NCI-H1417 treated with DMSO at 0.1 percent for 48 hours (cell line): ENCODE measurements at regions not wholly inside any gene's neighbourhood (a gene's known extent, or its start where the extent isn't known, plus 50 kb on each side); places are given as distances from the start of the nearest gene placed in this dataset.

Experiments used
- DNase-seq: peaks from one replicate; lab custom pipeline; 2025; lab: John Stamatoyannopoulos, UW

- no peak for DNase-seq
Observed at GRCh38 chr12:93177208-93178153, 200.2 kb upstream of the NUDT4 start.

DNA sequence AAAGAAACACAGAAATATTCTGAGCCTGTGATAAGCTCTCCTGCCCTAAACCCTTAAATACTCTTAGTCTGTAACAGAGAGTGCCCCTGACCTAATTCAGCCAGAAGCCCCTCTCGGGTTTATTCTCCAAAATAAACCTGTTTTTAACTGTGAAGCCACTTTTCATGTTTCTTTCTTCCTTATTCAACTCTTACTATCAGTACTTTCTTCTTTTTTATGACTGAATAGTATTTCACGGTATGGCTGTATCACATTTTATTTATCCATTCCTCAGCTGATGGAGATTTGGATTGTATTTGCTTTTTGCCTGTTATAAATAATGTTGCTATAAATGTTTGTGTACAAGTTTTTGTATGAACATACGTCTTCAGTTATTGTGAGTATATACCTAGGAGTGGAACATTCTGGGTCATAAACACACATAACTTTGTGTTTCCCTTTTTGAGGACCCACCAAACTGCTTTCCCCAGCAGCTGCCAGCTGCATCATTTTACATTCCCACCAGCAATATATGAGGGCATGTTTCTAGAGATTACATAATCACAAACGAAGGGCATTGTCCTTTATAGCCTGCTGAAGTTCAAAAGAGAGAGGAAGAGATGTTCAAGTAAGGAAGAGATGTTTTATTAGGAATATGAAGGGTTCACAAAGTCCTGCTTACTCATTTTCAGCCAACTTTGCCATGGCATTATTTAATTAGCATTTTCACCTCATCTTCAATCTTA lies 199.4 kb upstream of the NUDT4 start:
- no peak for DNase-seq

DNA sequence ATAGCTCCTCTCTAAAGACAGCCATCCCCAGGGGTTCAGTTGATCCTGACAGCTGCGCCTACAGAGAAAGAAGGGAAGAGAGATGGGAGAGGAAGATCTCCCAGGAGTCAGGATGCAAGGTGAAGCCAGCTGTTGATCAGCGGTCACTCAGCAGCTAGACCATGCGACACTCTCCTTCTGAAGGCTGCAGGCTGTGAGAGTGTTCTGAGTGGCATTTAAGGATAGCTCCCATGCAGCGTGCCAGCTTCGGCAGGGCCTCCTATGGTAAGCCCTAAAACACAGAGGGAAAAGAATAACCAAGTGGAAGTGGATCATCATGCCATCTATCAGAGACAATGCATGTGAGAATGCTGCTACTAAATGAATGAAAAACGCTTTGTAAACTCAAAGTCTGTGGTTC lies 197.9 kb upstream of the NUDT4 start:
- DNase-seq = no peak

- no peak for DNase-seq
Observed at GRCh38 chr12:93180566-93180965, 197.2 kb upstream of the NUDT4 start.

DNA sequence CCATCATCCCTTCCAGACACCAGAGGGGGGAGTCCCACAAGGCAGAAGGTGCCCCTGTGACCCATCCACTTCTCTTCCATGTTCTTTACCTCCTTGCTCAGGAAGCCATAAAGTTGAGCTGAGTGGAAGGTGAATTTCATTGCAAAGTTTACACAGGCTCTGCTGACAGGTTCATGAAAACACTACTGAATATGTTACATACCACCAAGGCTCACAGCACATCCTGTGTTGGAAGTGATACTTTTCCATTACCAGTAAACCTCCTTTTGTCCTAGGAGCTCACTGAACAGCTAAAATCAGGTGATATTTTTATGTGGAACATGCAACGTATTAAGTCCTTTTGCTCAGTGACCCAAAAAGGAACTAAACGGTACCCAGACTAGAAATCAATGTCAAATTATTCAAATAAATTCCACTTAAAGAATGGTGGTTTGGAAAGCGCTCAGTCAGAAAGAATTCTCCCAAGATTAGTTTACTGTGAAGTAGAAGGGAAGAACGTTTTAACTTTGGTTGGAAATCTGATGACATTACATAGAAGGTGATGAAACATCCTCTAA lies 196.2 kb upstream of the NUDT4 start:
- no peak for DNase-seq

GRCh38 chr12:93183940-93184671 lies 193.6 kb upstream of the NUDT4 start:
- DNase-seq = no peak

DNA sequence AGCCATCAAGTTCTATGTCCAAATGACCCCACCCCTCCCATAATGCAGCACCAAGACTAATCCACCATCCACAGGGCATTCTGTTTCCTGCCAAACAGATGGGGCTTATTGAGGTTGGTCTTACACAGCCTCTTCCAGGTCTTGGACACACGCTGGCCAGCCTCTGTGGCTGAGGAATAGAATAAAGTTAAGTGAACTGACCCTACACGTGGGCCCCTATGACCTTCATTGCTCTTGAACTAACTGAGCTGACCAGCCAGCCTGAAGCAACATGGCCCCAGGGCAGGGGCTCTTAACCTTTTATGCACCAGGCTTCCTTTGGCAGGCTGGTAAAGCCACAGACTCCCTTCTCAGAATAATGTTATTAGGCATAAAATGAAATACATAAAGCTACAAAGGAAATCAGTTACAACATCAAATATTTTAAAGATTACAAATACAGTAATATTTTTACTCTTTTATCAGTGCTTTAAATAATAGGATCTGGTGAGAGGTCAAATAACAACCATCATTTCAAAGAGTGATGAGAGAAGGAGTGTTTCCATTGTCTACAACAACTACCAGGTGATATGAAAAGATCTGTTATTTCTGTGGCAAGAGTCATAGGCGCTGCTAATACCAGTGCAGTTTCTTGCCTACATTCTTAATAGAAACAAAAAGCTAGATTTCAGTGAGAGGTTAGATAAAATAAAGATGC lies 192.9 kb upstream of the NUDT4 start:
- no peak for DNase-seq

- no peak for DNase-seq
Observed at GRCh38 chr12:93185369-93185741, 192.4 kb upstream of the NUDT4 start.

DNA sequence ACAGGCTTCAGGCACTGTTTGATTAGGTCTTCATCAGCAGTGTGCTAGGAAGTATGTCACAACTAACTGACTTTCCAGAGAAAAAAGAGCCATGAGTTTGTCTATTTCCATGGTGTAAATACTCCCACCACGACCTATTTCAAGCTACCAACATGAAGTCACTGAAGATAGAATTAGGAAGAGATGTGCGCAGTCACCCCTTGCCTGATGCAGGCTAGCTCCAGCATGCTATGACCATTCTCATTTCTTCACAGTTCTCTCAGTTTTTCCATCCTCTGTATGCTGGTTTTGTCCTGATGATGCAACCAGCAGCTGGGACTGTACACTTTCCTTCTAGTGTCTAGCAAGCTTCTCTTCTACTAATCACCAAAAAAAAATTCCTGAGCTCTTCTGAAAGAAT lies 191.6 kb upstream of the NUDT4 start:
- no peak for DNase-seq

DNA sequence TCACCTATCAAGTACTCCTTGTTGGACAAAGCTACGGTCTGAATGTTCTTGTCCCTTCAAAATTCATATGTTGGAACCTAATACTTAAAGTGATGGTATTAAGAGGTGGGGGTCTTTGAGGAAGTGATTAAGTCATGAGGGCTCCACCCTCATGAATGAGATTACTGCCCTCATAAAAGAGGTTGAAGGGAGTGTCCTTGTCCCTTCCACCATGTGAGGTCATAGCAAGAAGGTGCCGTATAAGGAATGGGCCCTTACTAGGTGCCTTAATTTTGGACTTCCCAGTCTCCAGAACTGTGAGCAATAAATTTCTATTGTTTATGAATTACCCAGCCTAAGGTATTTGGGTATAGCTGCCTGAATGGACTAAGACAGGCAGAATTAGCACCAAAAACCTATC lies 191.1 kb upstream of the NUDT4 start:
- DNase-seq = no peak

GRCh38 chr12:93191423-93191822 lies 186.3 kb upstream of the NUDT4 start:
- no peak for DNase-seq

- DNase-seq = no peak
Observed at GRCh38 chr12:93191956-93192355, 185.8 kb upstream of the NUDT4 start.

DNA sequence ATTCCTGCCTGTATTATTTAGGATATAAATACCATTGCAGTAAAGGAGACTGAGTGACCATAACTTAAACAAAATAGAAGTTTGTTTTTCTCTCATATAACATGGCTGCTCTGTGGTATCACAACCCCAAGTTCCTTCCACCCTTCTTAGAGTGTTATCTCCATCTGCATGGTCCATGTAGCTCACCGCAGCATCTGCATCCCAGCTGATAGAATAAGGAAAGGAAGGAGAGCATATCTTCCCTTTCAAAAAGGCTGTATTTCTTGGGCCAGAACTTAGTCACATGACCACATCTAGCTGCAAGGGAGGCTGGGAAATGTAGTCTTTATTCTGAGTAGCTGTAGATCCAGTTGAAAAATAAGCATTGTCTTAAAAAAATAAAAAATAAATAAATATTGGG lies 184.8 kb upstream of the NUDT4 start:
- no peak for DNase-seq

GRCh38 chr12:93195511-93195910 lies 182.2 kb upstream of the NUDT4 start:
- no peak for DNase-seq

DNA sequence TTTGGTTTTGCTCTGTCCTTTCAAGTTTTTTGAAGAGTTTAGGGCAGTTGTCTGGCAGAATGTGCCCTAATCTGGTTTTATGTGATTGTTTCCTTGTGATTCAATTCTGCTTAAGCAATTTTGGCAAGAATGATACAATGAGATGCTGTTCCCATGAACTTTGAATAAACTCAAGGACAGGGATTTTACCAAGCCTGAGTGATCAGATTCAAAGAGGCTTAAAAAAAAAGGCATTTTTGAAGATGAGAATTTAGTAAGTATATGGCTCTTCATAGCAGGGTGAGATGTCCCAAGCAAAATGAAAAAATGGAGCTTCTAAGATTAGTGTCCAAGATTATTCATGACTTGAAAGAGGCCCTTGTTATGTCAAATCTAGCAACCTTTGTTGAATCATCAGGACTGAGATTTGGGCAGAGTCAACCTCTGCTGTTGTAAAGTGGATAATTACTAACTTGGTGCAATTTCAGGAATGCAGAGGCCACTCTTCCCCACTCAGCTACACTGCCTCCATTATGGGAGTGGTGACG lies 180.6 kb upstream of the NUDT4 start:
- DNase-seq = no peak

DNA sequence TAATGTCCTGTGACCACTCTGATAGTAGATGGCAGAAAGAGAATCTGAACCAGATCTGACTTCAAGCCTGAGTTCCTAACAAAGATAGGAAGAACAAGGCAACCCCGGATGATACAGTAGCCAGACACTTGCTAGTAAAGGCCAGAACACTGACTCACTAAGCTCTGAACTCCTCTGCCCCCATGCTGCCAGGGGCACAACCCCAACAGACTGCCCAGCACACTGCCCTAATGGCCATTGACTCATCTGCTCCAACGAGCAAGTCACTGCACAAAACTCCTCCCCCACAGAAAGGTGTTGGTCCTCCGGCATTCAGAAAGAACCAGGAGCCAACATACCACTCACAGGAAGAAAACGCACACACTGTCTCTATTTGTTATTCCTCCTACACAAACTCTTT lies 179.6 kb upstream of the NUDT4 start:
- DNase-seq = no peak

DNA sequence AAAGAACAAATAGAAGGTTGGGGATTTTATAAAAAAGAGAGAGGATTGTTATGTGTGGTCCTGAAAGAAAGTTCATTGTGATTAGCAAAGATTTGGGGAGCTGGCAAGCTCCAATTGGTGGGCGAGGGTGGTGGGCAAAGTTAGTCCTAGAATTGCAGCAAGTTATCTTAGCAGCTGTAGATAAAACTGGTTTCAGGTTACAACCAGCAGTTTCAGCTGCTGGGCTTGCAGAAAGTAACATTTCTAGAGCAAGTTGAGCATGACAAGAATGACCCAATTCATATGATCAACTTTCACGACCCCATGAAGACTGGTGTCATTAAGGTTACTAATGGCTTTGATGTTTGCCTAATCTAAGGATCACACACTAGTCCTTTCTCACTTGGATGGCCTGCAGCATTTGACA lies 177.9 kb upstream of the NUDT4 start:
- no peak for DNase-seq

- no peak for DNase-seq
Observed at GRCh38 chr12:93200291-93200917, 177.3 kb upstream of the NUDT4 start.

DNA sequence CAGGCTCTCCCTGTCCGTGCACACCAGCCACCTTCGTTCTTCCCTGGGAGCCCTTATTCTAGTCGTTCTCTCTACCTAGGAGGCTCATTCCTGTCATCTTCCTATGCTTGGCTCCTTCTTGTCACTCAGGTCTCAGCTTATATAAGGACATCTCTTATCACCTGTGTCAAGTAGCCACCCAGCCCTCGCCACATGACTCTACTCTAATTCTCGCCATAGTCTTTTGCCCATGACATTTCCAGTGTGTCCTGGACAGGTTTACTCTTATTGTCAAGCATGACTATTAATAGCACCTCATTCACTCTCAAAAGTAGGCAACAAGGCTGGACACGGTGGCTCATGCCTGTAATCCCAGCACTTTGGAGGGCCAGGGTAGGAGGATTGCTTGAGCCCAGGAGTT lies 175.7 kb upstream of the NUDT4 start:
- no peak for DNase-seq

- no peak for DNase-seq
Observed at GRCh38 chr12:93202688-93203087, 175.0 kb upstream of the NUDT4 start.

DNA sequence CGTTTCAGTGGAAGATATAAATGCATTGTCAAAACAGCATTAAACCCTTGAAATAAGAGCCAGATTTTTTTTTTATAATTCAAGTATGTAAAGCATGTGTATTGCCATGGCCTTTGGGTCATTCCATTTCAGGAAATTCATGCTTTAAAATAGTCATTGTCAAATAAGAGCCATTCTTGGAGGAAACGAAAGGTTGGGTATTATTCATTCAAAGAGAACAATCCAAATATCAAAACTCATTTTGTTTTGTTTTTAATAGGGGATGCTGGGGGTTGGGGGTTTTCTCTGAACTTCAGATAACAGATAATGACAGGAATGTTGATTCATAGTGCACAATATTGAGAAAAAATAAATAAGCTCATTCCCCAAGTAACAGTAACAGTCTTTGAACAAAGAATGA lies 174.4 kb upstream of the NUDT4 start:
- DNase-seq = no peak
